ENCODE measurements at regions not wholly inside any gene's neighbourhood (a gene's known extent, or its start where the extent isn't known, plus 50 kb on each side); places are given as distances from the start of the nearest gene placed in this dataset.

DNA sequence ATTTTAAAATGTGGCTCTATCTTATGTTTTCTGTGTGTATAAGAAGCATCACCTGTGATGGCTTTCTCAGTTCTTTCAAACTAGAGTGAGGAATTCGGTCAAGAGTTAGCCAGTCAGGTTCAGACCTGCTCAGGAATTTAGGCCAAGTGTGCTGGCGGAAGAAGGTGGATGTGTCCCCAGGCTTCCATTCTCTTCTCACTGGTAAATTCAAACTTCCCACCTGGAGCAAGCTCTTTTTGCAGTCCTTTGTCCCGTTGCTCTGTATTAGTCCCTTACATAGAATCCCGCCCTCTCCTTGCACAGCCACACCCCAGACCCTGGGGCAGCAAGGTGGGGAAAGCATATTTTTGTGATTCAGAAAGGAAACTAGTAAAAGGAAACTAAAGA, 124.7 kb upstream of the PWP1 start:
- no peak for FAIRE-seq

DNA sequence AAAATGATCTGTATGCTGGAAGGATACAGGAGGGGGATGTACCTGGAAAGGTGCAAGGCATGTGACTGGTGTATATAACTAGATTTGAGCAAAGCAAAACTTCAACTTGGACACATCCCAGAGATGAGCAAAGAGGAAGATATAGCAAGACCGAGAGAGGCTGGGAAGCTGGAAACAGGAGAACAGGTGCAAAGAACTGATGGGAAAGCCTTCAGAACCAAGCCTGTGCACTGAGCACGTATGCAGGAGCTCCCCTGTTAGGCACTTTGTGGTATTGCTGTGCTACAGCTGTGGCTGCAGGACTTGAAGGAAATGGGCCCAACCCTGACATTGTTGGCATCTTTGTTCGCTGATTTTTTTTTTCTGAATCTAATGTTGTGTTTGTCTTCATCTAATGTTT, 120.7 kb upstream of the PWP1 start:
- no peak for FAIRE-seq

GRCh38 chr12:107565551-107565950, 120.0 kb upstream of the PWP1 start:
- no peak for FAIRE-seq

DNA sequence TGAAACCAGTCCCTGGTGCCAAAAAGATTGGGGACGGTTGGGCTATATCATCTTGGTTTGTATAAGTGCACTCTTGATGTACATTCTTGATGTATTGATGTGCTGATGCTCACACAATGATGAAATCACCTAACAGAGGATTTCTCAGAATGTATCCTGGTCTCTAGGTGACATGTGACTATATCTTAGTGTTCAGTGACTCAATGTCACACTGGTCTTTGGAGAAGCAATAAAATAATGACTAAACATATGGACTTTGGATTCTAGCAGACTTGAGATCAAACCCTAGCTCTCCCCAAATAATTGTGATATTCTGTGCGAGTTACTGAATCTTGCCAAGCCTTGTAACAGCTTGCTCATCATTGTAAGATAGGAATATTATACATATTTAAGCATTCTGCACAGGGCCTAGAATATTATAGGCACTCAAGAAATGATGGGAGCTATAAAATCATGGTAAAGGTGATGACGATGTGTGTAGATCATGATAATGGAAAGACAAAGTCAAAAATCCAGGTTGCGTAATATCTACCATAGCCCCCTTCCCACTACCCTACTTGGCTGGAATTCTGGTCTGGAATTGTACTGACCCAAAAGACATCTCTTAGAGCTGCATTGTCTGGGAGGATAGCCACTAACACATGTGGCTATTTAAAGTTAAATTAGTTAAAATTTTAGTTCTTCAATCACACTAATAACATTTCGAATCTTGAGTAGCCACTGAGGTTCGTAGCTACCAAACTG, 117.6 kb upstream of the PWP1 start:
- FAIRE-seq: no peak

DNA sequence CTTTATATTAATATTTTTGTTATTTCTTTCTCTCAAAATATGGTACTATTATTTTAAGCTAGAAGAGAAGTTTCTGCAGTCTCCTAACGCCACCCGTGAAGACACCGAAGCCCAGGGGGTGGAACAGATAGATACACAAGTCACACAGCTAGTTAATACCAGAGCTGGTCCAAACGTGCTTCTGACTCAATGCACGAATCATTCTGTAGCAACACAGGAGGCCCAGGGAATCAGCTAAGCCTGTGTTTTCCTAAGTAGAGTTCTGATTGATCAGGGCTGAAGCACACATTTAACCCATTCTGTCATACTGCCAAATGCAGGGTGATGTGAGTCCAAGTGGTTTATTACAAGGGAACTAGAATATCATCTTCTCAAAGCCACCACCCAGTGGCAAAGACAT, 116.9 kb upstream of the PWP1 start:
- no peak for FAIRE-seq

- FAIRE-seq: no peak
These were observed 114.9 kb upstream of the PWP1 start for GRCh38 chr12:107570721-107571120.

- no peak for FAIRE-seq
These were observed 114.1 kb upstream of the PWP1 start for GRCh38 chr12:107571492-107571891.

GRCh38 chr12:107574691-107575090, 110.9 kb upstream of the PWP1 start:
- no peak for FAIRE-seq

DNA sequence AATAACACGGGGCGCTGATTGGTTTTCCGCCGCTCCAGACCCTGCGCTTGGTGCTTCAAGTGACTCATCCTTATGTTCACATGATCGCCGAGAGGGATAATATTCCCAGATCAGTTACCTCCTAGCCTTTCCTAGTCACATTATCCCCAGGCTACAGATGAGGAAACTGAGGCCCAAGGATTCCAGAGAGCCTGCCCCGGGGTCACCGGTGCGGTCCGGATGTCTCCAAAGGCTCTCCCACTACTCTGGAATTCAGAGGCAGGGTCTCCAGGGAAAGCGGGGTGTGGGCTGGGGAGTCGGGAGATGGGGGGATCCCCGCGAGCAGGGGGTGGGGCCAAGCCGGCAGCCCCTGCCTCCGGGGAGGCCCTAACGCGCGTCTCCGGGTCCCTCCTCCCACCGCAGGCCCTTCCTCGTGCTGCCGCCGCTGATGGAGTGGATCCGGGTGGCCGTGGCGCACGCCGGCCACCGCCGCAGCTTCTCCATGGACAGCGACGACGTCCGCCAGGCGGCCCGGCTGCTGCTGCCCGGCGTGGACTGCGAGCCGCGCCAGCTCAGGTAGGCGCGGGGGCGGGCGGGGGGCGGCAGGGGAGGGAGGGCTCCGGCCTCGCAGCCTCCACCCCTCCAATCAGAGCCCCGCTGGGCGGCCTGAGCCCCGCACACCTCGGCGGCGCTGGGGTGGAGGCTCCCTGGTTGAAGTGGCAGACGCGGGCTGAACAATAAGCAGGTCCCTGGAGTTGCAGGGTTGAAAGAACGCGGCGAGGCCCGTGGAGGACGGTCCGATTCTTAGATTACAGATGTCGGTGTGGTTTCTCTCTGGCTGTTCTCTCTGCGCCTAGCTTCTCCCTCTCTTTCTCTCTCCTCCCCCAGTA, 104.6 kb upstream of the PWP1 start:
- no peak for FAIRE-seq

DNA sequence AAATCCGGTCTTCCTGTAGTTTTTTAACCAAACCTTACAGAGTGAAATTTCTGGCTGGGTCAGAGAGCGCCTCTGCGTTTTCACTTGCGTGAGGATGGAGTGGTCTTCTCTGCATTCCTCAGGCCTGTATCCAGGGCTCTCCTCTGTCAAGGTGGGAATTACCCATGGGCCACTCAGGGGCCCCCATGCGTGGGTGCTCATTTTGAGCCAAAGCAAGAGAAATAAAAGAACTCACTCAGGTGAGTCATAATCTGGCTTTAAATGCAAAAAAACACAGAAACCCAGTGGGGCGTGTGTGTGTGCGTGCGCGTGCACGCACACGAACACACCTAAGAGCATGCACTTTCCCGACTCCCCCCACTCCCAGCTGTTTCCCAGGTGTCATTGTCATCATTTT, 104.0 kb upstream of the PWP1 start:
- FAIRE-seq: no peak

- FAIRE-seq: no peak
These were observed 102.0 kb upstream of the PWP1 start for GRCh38 chr12:107583551-107583950.

- FAIRE-seq: no peak
These were observed 101.0 kb upstream of the PWP1 start for GRCh38 chr12:107584563-107584962.

- no peak for FAIRE-seq
These were observed 99.2 kb upstream of the PWP1 start for GRCh38 chr12:107586256-107586970.

GRCh38 chr12:107590413-107590812, 95.2 kb upstream of the PWP1 start:
- no peak for FAIRE-seq

GRCh38 chr12:107590814-107591375, 94.7 kb upstream of the PWP1 start:
- FAIRE-seq: no peak

GRCh38 chr12:107593713-107594381, 91.8 kb upstream of the PWP1 start:
- FAIRE-seq: no peak

- FAIRE-seq: no peak
These were observed 90.6 kb upstream of the PWP1 start for GRCh38 chr12:107594995-107595394.

GRCh38 chr12:107597695-107598410, 87.7 kb upstream of the PWP1 start:
- no peak for FAIRE-seq

DNA sequence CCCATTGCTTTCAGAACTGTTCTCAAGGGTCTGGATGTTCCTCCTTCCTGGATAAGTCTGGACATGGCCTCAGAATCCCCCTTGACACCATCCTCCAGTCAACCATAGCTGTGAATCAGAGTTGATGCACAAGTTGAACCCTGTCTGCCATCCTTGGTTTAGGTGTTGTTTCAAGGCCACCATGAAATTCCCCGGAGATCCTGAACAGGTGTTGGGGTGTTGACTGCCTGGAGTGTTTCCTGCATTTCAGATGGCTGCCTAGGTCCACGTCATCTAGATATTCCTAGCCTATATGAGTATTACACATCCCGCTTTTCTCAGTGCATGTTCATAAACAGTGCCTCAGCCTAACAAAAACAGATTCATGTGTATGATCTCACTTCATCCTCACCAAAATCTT, 86.7 kb upstream of the PWP1 start:
- no peak for FAIRE-seq

DNA sequence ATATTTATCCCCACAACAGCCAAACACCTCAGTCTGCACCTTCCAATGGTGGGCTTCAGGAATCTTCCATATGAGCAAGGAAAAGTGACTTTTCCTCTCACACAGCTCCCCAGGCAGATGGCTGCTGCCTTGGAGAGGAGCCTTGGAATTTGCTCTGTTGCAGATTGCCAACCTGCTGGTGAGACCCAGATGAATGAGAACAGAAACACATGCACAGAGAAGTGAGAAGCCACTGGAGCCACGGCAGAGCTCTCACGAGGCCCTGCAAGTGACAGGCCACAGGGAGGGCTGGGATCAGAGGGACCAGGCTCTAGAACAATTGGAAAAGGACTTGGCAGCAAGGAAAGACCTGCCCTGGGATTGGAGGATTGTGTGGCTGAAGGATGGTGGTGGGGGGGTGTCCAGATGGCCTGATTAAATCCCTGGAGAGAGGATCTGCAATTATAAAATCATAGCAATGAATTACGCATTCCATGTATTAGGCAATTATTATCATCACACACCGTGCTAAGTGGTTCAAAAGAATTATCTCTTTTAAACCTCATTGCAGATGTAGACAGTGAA, 84.9 kb upstream of the PWP1 start:
- FAIRE-seq: no peak

- no peak for FAIRE-seq
These were observed 83.2 kb upstream of the PWP1 start for GRCh38 chr12:107602446-107602845.

DNA sequence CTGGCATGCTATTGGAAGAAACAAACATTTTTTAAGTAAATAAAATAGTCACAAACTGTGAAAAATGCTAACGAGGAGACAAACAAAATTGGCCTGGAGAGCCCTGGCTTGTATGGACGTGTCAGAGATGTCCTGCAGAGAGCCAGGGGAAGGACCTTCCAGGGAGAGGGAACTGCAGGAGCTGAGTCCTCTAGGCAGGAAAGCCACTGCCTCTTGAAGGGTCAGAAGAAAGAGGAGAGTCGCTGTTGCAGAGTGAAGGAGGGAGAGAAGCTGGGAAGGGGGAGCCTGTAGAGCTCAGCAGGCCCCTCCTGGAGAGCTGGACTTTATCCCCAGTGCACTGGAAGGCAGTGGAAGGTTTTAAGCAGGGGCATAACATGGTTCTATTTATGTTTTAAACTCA, 80.3 kb upstream of the PWP1 start:
- FAIRE-seq: no peak
